OCI-M1 (cell line): ENCODE measurements at regions not wholly inside any gene's neighbourhood (a gene's known extent, or its start where the extent isn't known, plus 50 kb on each side); places are given as distances from the start of the nearest gene placed in this dataset.
A peak's percentile ranks its signal among the peaks of the same experiment; 100 is the strongest.

ENCODE experiments used
- DNase-seq: peaks from one replicate; lab custom pipeline; 2025; lab: John Stamatoyannopoulos, UW

DNA sequence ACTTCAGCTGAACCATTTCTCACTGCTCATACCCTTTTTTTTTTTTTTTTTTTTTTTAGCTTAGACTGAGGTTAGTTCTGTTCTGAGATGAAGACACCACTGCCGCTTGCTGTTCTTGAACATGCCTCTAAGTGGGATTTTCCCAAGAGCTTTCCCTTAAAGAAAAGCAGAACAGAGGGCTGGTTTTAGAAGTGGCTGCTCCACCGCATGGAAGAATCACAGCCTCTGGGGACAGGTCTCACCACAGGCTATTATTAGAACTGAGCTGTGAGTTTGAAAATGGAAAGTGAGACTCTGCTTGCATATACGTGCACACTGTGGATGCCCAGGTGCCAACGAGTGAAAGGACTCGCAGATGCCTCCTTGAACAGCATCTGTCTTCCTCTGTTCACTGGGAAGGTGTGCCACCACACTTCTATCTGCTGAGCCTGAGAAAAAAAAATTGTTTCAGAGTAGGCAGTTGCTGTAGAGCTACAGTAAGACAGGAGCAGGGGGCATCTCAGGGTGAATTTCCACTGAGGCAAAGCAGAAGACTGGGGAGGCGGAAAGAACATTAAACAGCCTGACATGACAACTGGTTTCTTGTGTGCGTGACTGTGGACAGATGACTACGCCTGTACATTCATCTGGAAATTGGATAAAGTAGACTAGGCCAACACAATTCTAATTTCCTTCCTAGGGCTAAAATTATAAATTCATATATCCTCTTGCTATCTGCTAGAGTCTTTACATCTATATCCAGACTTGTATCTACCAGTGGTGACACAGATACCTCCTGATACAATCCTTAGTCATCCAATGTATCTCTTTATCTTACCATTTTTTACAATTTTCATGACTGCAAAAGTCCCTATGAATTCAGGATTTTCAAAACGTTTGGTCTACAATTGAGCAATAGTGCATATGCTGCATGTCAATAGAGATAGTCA is 1045.7 kb upstream of the CELF4 start:
- DNase-seq: no peak

DNA sequence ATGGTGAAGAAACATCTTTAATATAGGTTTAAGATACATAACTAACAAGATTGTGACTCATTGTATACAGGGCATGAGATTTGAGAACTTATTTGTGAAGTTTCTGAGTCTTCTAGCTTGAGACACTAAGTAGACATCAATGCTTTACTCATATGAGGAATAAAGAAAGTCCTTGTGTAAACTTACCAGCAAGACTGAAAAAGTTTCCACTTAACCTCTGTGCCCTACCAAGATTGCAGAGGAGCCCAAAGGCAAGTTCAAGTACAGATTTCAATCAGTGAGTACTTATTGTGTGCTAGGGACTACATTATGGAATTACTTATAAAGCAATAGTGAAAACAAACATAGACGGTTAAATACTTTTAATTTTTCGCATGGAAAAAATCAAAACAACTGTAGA is 1041.2 kb upstream of the CELF4 start:
- no peak for DNase-seq

DNA sequence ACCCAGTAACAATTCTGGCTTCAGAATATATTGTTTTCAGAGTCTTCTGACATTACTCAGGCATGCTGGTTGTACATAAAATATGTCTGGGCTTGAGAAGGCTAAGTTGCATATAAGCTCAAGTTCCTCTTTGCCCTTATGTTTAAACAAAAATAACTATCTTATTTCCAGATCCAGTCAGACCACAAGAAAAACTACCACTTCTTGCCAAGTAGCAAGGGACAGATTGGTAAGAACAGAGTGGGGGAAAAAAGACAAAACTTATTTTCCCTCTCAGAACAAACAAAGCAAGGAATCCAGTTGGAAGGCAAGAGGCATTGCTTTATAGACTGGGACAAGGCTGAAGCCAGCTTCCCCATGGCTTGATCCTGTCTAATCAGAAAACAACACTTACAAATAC is 1036.7 kb upstream of the CELF4 start:
- peak; percentile 57 for DNase-seq

DNA sequence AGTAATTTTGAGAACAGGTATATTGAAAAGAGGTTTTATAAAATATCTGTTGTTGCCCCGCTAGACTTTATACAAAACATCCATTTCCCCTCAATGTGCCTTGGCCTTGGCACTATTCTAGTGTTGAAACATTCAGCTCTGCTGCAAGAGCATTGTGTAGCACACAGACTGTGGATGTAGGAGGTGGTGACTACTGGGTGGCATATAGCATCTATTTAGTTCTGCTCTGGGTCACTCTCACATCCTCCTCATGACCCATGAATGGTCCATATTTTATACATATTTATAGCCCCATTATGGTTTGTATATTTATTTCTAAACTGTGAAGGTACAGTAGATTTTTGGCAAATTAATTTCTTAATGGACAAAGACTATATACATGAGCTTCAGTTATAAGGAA is 1022.0 kb upstream of the CELF4 start:
- no peak for DNase-seq

DNA sequence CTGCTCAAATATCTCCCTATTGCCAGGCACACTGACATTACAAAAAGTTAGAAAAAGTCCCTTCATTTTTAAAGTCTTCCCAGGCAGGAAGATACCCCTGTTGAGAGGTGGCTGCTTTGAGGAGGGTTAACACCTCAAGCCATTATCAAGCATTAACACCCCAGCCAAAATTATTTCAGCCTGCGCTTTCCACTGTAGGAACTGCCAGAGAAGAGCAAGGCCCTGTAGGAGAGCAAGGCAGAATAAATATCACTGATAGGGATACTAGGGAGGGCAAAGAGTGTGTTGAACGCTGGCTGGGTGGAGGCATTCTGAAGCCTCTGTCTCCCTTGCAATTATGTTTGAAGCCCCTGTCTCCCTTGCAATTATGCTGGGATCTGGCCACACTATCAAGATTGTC is 1020.7 kb upstream of the CELF4 start:
- no peak for DNase-seq

DNA sequence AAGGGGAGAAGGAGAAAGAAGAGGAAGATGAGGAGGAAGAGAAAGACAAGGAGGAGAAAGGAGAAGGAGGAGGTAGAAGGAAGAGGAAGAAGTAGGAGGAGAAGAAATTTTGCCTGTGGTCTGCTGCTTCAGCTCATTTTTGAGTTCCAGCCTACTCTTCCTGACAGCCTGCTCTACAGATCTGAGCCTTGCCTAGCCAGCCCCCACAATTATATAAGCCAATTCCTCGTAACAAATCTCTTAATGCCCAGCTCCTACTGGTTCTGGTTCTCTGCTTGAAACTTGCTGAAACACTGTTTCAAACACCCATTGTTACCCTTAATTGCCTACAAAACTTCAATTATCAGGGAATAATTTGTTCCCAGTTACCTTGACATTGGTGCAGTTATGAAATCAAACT is 1014.2 kb upstream of the CELF4 start:
- no peak for DNase-seq

DNA sequence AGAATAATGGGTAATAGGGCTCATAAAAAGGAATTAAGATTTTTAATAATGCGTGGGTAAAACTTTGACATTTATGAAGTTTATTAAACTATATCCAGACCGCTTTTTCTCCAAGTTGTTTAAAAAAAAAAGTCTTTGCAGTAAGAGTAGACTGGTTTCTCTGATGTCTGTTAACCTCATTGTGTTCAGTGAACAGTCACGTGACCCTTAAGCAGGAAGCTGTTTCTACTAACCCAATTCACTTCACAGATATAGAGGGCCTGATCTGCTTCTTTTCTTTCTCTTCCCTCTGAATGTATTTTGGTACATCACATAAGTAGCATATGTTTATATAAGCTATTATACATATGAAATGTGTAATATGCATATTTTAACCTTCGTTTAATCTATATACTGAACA is 1011.3 kb upstream of the CELF4 start:
- no peak for DNase-seq

DNA sequence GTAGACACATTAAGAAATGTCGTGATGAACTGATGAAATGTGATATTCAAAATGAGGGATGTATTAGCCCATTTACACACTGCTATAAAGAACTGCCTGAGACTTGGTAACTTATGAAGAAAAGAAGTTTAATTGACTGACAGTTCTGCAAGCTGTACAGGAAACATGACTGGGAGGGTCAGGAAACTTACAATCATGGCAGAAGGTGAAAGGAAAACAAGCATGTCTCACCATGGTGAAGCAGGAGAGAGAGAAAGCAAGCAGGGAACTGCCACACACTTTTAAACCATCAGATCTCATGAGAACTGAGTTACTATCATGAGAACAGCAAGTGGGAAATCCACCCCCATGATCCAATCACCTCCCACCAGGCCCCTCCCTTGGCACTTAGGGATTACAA is 1010.8 kb upstream of the CELF4 start:
- DNase-seq: no peak

DNA sequence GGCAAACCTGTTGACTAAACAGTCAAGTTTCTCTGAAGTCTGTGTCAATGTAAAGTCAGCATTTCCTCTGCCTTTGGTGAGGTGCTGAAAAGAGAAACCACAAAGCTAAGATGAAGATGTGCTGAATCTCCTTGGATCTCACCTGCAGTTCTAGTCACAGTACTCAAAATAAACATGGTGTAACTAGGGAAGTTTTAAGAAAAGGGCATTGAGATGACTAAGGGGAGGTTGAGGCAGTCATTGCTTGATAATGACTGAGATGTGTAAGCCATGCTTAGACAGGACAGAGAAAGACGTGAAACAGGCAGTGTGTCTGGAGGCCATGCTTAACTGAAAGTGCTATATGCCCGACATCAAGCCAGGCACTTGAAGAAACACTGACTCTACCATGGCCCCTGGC is 1010.0 kb upstream of the CELF4 start:
- DNase-seq: no peak

DNA sequence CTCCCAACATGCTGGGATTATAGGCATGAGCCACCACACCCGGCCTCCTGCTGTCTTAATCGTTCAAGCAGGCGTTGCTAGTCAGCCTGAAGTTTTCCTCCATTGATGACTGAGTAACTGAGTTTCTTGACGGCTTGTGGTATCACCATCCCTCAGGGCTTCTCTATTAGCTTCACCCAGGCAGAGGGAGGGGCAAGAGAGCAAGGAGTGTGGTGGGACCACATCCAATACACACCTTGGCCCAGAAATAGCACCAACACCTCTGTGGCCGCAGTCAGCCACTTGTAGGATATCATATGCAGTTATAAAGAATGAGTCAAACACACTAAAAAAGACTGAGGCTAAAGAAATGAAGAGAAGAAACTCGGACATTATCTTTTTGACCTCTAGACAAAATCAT is 1009.4 kb upstream of the CELF4 start:
- no peak for DNase-seq

DNA sequence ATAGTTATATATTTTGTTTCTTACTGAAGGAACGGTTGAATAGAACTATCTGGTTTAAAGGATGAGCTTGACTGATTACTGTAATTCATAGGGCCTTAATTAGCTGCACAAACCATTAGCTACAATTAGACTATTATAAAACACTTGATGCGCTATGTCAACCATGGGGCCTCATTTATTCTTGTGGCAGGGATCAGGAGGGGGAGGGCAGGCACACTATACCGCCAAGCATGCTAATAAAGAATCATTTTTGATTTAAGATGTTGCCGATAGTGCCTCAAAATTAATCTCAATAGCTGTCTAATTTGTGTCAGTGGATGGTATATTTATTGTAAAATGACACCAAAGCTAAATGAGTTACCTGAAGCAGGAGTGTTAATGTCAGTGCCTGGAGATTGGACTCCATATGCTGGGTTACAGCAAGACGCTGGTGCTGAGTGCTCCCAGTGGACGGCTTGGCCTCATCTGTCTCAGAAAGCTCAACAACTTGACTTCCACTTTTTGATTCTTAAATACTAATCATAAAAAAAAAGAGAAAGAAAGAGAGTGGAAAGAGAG is 1007.0 kb upstream of the CELF4 start:
- no peak for DNase-seq

DNA sequence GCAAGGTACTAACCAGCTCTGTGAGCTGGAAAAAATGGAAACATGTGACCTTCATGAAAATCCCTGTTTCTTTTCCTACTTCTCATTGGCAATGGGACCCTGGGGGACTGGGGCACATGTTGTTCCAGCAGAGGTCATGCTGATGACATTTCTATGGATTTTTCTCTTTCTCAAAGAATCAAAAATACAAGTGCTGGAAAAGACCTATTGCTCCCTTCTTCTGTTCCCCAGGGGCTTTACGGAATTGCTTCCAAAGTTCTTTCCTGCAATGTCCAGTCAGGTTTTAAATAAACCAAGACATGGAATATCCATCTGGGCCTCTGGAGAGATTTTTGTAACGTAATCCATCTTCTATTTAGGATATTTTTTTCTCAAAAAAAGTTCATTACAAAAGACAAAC is 1006.1 kb upstream of the CELF4 start:
- DNase-seq: no peak

DNA sequence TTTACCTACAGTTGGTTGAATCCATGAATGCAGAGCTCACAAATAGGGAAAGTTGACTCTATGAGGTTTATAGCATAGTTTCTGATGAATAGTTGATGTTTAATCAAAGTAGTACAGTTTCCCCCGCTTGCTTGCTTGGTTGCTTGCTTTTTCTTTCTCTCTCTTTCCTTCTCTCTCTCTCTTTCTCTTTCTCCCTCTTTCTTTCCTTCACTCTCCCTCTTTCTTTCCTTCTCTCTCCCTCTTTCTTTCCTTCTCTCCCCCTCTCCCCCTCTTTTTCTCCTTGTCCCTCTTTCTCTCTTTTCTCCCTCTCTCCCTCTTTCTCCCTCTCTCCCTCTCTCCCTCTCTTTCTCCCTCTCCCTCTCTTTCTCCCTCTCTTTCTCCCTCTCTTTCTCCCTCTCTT is 999.9 kb upstream of the CELF4 start:
- no peak for DNase-seq

DNA sequence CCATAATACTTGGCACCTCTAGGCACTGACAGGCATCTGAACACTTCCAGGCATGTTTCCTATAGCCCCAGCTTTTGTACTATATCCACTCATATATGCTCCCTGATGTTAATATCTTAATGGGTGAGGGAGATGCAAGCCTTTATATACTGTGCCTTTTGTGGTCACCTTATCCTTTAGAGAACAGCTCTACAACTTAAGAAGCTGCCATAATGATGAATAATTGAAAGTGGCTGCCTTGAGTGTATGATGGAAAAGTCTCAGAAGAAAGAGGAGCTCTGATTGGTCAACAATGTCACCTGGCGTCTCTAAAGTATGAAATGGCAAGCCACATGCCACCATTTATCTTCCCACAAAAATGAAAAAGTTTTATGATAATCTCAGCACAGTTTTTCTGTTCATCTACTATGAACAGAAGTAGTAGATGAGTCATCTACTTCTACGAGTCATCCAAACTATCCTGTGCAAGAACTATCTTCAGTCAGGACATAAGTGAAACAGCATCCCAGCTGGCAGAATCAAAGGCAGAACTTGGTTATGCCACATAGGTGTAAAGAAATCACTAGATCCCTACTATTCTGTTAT is 997.9 kb upstream of the CELF4 start:
- DNase-seq: peak; percentile 31

DNA sequence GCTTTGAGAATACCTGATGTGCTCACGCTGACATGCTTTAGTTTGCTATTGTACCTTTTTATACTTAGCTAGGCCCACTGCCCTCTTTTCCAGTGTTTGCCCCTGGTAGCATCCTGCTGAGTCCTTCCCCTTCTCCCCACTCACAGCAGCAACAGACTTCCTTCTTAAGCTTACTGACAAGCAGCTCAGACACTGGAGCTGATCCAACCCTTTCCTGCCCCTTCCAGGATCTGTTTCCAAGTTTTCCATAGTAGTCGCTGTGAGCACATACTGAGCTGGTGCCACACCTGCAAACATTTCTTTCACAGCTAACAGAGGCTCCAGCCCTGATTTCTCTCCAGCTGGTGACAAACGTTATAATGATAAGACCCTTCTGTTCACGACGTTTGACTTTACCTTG is 991.4 kb upstream of the CELF4 start:
- DNase-seq: no peak

DNA sequence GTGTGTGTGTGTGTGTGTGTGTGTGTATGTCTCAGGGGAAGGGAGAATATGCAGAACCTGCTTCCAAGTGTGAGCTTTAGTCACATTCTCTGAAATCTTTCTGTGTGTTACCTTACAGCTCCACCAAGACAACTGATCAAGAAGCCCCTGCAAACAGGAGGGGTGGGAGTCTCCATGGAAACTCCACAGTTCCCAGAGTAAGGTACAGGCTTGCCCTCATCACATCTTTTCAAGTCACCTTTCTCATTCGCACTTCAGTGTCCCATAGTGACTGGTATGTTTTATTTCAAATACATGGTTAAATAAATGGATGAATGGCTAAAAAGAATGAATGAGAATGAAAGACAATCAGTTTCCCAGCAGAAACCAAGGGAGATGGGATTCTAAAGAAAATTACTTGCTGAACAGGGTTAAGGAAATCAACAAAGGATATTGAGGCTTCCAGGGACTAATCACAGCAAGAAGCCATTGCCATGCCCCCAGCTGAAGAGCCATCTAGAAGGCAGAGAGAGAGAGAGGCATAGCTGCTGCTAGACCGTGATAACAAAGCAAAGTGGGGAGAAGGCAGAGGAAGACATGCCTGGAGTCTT is 987.2 kb upstream of the CELF4 start:
- no peak for DNase-seq

DNA sequence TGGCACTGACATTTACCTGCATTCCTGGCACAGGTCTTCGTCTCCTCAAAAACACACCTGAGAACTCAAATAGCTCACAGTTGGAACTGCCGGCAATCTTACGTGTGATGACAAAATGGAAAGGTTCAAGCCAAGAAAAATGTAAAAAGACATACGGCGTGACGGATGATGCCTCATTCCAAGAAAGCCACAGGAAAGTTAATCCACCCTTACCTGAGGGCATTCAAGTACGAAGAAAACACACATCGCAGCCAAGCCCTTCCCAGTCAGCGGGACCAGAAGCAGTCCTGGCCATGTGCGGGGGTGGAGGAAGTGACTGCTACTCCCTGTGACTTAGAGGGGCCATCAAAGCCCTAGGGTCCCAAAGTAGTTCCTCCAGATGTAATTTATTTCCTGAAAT is 986.3 kb upstream of the CELF4 start:
- DNase-seq: no peak

DNA sequence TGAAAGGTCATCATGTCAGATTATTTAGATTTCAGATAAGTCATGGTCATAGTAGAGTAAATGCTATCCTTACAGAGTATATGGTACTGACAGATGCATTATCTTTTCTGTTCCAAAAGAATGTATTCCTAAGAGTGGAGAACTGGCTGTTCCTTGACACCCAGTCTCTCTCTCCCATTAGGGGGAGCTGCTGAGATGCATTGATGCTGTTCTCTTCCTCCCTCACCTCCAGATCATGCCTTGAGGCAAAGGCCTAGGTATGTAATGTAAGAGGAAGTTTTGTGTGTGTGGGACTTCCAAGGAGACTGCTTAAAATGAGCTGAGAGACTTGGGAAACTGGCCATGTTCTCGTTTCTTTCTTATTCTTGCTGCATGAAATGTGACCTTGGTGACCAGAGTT is 979.5 kb upstream of the CELF4 start:
- DNase-seq: peak; percentile 63

DNA sequence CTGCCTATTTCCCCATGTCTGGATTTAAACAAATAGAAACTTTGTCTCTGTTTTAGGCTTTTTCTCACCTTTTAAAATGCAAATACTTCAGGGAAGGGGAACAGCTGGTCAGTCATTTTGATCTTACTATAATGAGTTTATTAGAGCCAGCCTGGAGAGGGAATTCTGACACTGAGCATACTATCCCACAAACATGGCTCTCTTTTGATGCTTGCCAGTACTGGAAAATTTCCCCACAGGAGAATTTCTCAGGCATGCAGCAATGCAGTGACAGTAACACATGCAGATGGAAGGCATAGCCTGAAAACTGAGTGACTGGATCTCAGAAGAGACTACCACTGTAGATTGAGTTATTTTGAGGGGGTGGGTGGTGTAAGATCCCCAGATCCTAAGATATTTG is 974.3 kb upstream of the CELF4 start:
- DNase-seq: no peak

DNA sequence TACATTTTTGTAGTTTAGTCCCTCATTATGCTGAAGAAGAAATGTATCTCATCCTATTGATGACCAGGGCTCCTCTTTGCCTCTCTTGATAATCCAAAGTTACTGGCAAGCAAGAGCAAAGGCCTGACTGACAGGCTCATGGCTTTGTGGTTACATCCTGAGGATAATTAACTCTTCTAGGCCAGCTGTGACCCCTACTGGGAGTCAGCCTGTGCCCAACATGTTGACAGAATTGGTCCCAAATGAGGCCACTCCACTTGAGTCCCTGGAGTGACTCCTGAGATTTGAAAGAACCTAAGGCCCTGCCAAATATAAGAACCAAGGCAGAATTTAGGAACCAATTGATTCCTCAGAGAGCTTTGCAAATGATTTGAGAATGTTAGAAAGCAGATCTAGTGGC is 973.8 kb upstream of the CELF4 start:
- peak; percentile 6 for DNase-seq

DNA sequence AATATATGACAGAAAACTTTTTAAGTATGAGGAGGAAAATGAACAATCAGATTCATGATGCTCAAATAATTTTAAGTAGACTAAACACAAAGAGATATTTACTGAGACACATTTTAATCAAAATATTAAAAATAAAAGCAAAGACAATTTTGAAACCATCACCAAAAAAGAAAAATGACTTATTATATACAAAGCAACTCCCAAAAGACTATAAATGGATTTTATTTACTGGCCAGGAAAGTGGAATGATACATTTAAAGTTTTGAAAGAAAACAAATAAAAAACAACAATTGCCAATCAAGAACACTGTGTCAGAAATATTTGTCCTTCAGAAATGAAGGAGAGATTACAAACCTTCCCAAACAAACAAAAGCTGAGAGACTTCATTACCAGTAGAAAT is 968.5 kb upstream of the CELF4 start:
- no peak for DNase-seq

DNA sequence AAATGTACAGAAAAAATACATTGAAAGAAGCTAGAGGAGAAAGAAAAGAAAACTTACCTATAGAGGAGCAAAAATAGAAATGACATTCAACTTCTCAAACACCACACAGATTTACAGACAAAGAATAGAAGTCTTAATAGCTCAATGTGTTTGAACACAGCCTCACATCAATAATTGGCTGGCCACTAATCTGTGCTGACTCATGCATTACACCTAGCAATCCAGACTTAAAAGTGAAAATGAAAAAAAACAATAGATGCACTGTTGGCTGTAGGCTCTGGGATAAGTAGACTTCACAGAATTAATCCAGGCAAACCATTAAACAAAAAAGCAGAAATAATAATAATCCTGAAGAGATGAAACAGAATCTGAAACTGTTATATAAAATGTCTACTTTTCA is 961.3 kb upstream of the CELF4 start:
- peak; percentile 16 for DNase-seq

DNA sequence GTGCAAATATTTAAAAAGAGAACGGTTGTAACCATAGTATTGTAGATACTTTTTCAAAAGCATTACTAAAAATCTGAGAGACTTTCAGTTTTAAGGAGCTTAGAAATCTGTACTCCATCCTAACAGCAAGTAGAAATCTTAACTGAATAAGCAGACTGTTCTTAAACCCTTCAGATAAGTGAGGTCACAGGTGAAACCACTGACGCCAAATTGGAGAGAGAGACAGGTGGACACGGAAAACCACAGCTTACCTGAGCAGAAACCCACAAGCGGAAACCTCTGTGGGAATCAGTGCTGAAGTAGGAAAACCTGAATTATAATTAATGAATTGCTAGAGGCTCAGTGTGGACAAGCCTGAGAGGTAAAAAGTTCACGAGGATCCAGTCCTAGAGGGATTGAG is 959.4 kb upstream of the CELF4 start:
- DNase-seq: no peak
